Lung microvascular endothelial cell (primary cell): ENCODE measurements at regions not wholly inside any gene's neighbourhood (a gene's known extent, or its start where the extent isn't known, plus 50 kb on each side); places are given as distances from the start of the nearest gene placed in this dataset.

Experiments used
- DNase-seq, 2 donors: peaks; one replicate each; pipeline versions ENCODE4 v3.0.0 to v3.0.0-alpha.2; 2010; ENCODE audit warnings: low read depth in 2 of 2

GRCh38 chr4:177696438-177696966 lies 254.3 kb upstream of the AGA start:
- no peak for DNase-seq

GRCh38 chr4:177699365-177700213 lies 257.4 kb upstream of the AGA start:
- no peak for DNase-seq

GRCh38 chr4:177706916-177707315 lies 264.7 kb upstream of the AGA start:
- DNase-seq = no peak

- no peak for DNase-seq
Observed at GRCh38 chr4:177713454-177713853, 271.2 kb upstream of the AGA start.

- no peak for DNase-seq
Observed at GRCh38 chr4:177717407-177717806, 275.2 kb upstream of the AGA start.

GRCh38 chr4:177718514-177718913 lies 276.3 kb upstream of the AGA start:
- no peak for DNase-seq

GRCh38 chr4:177726111-177726510 lies 283.9 kb upstream of the AGA start:
- DNase-seq = no peak

- no peak for DNase-seq
Observed at GRCh38 chr4:177728361-177729152, 286.3 kb upstream of the AGA start.

- DNase-seq = no peak
Observed at GRCh38 chr4:177729681-177730080, 287.4 kb upstream of the AGA start.

- DNase-seq = no peak
Observed at GRCh38 chr4:177737387-177737940, 295.2 kb upstream of the AGA start.

GRCh38 chr4:177740563-177740962 lies 298.3 kb upstream of the AGA start:
- DNase-seq = no peak

GRCh38 chr4:177759729-177760128 lies 317.5 kb upstream of the AGA start:
- no peak for DNase-seq

GRCh38 chr4:177761692-177762091 lies 319.5 kb upstream of the AGA start:
- DNase-seq = no peak

GRCh38 chr4:177769155-177769554 lies 326.9 kb upstream of the AGA start:
- no peak for DNase-seq

- DNase-seq = no peak
Observed at GRCh38 chr4:177770776-177771175, 328.5 kb upstream of the AGA start.

GRCh38 chr4:177771645-177772044 lies 329.4 kb upstream of the AGA start:
- DNase-seq = no peak

- no peak for DNase-seq
Observed at GRCh38 chr4:177778623-177779022, 336.4 kb upstream of the AGA start.

- no peak for DNase-seq
Observed at GRCh38 chr4:177785000-177785399, 342.8 kb upstream of the AGA start.

GRCh38 chr4:177789610-177790009 lies 347.4 kb upstream of the AGA start:
- no peak for DNase-seq

- DNase-seq = no peak
Observed at GRCh38 chr4:177791188-177791587, 349.0 kb upstream of the AGA start.

- DNase-seq = no peak
Observed at GRCh38 chr4:177796841-177797240, 354.6 kb upstream of the AGA start.

GRCh38 chr4:177798161-177798560 lies 355.9 kb upstream of the AGA start:
- no peak for DNase-seq
